ENCODE measurements at regions not wholly inside any gene's neighbourhood (a gene's known extent, or its start where the extent isn't known, plus 50 kb on each side); places are given as distances from the start of the nearest gene placed in this dataset.
A peak's percentile ranks its signal among the peaks of the same experiment; 100 is the strongest.
"Not testable (repeated sequence)": the region's sequence is repeated elsewhere in the genome, so short reads cannot be mapped to it uniquely, and the experiment has no call there.

DNA sequence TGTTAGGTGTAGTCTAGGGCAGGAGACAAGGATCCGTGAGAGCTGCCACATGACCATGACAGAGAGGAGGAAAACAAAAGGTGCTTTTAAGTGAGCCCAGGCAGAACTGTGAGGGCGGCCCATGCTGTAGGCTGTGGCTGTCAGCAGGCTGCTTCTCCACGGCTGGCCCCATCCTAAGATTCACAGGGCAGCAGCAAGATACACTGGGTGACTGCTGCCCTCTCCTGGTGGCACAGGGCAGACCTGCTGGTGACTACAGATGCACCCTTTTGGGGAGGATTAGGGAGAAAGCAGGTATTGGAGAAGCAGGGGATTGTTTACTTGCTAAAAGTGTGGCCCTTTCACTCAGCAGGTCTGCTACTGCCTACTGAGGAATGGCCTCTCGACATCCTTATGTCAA is 112.2 kb upstream of the CCZ1B start:
- H3K4me1 ChIP-seq; H3K27me3 ChIP-seq; intact Hi-C loops (cut with DNase I); H3K4me3 ChIP-seq; ATAC-seq; H3K9me3 ChIP-seq; H3K36me3 ChIP-seq; H3K27ac ChIP-seq; DNase-seq: not testable (repeated sequence)
- TF ChIP-seq, protein P1, sequence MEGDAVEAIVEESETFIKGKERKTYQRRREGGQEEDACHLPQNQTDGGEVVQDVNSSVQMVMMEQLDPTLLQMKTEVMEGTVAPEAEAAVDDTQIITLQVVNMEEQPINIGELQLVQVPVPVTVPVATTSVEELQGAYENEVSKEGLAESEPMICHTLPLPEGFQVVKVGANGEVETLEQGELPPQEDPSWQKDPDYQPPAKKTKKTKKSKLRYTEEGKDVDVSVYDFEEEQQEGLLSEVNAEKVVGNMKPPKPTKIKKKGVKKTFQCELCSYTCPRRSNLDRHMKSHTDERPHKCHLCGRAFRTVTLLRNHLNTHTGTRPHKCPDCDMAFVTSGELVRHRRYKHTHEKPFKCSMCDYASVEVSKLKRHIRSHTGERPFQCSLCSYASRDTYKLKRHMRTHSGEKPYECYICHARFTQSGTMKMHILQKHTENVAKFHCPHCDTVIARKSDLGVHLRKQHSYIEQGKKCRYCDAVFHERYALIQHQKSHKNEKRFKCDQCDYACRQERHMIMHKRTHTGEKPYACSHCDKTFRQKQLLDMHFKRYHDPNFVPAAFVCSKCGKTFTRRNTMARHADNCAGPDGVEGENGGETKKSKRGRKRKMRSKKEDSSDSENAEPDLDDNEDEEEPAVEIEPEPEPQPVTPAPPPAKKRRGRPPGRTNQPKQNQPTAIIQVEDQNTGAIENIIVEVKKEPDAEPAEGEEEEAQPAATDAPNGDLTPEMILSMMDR (IDR thresholded peaks at IDR 0.05) = peak; percentile 23 to 57 (median 54)
- 21% methylated on average over 4 of the region's 4 CpGs for WGBS (ENCODE audit: insufficient coverage, low coverage, low lambda C conversion rate, missing lambda C conversion rate)

DNA sequence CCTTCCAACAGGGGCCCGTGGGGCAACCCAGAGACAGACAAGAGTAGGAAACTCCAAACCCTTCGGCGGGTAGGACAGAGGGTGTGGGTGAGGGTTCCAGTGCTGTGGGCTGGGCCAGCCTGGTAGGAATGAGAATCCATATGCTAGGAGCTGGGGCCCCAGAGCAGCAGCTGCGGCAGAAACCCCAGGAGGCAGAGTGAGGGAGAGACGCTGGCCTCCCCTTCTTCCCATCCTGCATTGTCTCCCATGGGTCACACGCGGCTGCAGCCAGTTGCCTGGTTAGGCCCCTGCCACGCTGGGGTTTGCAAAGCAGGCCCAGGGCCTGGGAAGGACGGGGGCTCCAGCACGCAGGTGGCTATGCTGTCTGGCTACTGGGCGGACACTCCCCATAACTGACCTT is 113.1 kb upstream of the CCZ1B start:
- H3K36me3 ChIP-seq; H3K27ac ChIP-seq; H3K27me3 ChIP-seq; intact Hi-C loops (cut with DNase I); ATAC-seq; H3K4me1 ChIP-seq; H3K9me3 ChIP-seq; H3K4me3 ChIP-seq; DNase-seq: not testable (repeated sequence)
- 82% methylated on average over 2 of the region's 11 CpGs for WGBS (ENCODE audit: insufficient coverage, low coverage, low lambda C conversion rate, missing lambda C conversion rate)

DNA sequence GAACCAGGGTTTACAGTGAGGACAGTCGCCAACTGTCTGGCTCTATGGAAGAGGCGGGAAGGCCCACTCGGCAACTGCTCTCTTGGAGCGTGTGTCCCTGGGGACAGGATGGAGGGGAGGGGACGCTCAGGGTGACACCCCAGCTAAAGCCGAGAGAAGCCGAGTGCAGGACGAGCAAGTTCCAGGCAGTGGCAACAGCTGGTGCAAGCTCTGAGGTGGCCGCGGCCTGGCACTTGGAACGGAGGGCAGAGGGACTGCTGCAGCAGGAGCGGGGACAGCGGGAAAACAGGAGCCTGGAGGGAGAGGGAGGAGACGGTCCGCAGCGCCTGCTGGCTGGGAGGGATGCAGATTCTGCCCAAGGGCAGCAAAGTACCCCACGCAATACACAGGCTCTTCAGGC is 113.8 kb upstream of the CCZ1B start:
- ATAC-seq; H3K4me1 ChIP-seq; H3K36me3 ChIP-seq; H3K27ac ChIP-seq; H3K27me3 ChIP-seq; intact Hi-C loops (cut with DNase I); H3K4me3 ChIP-seq; H3K9me3 ChIP-seq; DNase-seq: not testable (repeated sequence)
- 100% methylated on average over 1 of the region's 17 CpGs for WGBS (ENCODE audit: insufficient coverage, low coverage, low lambda C conversion rate, missing lambda C conversion rate)

DNA sequence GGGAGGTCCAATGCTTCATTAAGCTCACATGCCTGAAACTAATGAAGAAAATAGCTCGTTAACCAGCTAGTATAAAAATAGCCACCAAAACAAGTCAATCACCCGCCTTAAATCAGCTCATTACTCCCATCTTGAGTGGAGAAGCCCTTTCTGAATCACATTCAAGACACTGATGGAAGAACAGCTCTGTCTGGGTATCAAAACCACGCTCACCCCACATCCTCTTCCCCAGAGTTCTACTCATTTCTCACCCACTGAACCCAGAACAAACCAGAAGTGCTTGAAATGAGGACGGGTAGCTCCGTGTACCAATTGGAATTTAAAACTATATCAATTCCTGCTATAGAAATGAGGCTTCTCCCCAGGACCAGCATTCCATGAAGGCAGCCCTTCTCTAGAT is 120.8 kb upstream of the CCZ1B start:
- WGBS (ENCODE audit: insufficient coverage, low coverage, low lambda C conversion rate, missing lambda C conversion rate) = 23% methylated on average over 4 of the region's 5 CpGs
- intact Hi-C loops (cut with DNase I) = not testable (repeated sequence)

DNA sequence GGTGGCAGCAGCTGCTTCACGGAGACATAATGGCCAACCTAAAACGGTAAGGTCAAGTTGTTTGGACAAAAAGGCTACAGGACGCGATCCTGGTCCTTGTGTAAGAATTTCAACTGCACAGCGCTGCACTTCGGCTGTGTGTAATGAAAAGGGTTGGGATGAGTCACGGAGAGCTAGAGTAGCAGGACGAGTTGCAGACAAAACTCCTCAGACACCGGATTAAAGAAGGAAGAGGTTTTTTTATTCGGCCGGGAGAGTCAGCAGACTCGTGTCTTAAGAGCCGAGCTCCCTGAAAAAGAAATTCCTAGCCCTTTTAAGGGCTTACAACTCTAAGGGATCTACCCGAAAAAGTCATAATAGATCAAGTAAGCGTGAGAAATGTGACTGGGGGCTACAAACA is 124.2 kb upstream of the CCZ1B start:
- 56% methylated on average over 15 of the region's 15 CpGs for WGBS (ENCODE audit: insufficient coverage, low coverage, low lambda C conversion rate, missing lambda C conversion rate)
- H3K27ac ChIP-seq; H3K4me3 ChIP-seq; ATAC-seq; DNase-seq; intact Hi-C loops (cut with DNase I); H3K9me3 ChIP-seq; H3K27me3 ChIP-seq; H3K36me3 ChIP-seq; H3K4me1 ChIP-seq: not testable (repeated sequence)

More for the DNA sequence above, 120.8 kb upstream of the CCZ1B start:
- not testable (repeated sequence) for DNase-seq, H3K27ac ChIP-seq, H3K9me3 ChIP-seq, H3K27me3 ChIP-seq, H3K36me3 ChIP-seq, H3K4me1 ChIP-seq, ATAC-seq, H3K4me3 ChIP-seq

DNA sequence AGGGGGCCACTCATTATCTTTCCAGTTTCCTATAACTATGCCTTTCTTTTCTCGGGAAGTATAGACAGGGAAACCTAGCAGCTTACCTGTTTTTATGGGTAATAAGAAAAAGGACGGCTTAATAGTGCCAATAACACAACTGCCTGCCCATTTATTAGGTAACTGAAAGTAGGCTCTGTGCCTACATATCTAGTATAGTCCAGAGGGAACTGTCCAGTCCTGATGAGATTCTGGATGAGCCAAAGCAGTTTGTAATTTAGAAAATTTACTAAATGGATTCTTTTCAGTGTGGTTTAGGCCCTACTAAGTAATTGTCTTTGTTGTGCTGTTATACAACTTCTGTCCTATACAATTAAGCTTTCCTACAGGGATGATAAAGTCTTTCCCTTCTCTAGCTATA is 125.5 kb upstream of the CCZ1B start:
- ATAC-seq; H3K9me3 ChIP-seq; H3K4me3 ChIP-seq; H3K36me3 ChIP-seq; DNase-seq; intact Hi-C loops (cut with DNase I); H3K27ac ChIP-seq; H3K27me3 ChIP-seq; H3K4me1 ChIP-seq: not testable (repeated sequence)
- WGBS (ENCODE audit: insufficient coverage, low coverage, low lambda C conversion rate, missing lambda C conversion rate) = 56% methylated on average over 2 of the region's 2 CpGs

DNA sequence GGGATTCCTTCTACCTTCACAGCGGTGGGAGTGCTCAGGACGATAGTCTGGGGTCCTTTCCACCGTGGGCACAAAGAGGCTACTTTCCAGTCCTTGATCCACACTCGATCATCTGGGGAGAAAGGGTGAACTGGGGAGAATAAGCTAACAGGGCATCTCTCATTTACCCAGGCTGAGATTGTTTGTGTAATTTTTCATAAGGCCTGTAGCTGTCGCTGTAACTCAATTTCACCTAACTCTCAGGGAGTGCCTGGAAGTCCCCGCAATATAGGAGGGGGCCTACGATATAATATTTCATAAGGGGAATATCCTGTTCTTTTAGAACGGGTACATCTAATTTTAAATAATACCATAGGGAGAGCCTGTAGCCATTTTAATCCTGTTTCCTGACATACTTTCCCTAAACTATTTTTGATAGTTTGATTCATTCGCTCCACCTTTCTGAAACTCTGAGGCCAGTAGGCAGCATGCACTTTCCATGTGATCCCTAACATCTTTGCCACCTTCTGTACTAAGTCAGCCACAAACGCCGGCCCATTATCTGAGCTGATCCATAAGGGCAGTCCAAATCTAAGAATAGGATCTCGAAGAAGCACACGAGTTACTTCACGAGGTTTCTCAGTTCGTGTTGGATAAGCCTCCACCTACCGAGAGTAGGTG is 127.2 kb upstream of the CCZ1B start:
- H3K9me3 ChIP-seq; H3K27ac ChIP-seq; H3K27me3 ChIP-seq; H3K4me3 ChIP-seq; DNase-seq; intact Hi-C loops (cut with DNase I); H3K36me3 ChIP-seq; H3K4me1 ChIP-seq; ATAC-seq: not testable (repeated sequence)
- 40% methylated on average over 13 of the region's 16 CpGs for WGBS (ENCODE audit: insufficient coverage, low coverage, low lambda C conversion rate, missing lambda C conversion rate)
- TF ChIP-seq, protein P1 (IDR thresholded peaks at IDR 0.05) = peak in 3 of 4 donors; percentile 37 to 50 (median 46)

DNA sequence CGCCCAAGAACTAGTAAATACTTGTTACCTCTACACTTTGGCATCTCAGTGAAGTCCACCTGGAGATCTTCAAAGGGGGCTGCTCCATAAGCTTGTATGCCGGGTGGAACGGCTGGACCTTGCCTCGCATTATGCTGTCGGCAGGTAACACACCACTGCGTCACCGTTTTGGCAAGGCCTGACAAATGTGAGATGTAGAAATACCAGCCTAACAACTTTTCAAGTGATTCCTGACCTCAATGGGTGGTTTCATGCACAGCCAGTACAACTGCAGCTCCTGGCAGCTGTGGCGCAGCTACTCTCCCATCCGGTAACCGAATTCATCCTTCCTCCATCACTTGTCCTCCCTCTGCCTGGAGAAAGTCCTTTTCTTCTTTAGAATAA is 127.7 kb upstream of the CCZ1B start:
- H3K36me3 ChIP-seq; H3K4me3 ChIP-seq; H3K9me3 ChIP-seq; H3K27me3 ChIP-seq; ATAC-seq; intact Hi-C loops (cut with DNase I); H3K27ac ChIP-seq; H3K4me1 ChIP-seq; DNase-seq: not testable (repeated sequence)
- 50% methylated on average over 1 of the region's 10 CpGs for WGBS (ENCODE audit: insufficient coverage, low coverage, low lambda C conversion rate, missing lambda C conversion rate)

DNA sequence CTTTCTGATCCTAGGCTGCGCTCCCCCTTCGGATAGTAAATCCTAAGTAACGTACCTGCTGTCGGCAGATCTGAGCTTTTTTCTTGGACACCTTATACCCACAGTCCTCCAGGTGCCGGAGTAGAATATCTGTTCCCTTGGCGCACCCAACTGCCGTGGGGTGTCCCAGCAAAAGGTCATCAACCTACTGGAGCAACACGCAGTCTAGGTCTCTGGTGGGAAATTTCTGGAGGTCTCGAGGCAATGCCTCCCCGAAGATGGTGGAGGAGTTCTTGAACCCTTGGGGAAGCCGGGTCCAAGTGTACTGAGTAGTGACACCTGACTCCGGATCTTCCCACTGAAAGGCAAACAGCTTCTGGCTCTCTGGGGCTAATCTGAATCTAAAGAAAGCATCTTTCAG is 129.3 kb upstream of the CCZ1B start:
- WGBS (ENCODE audit: insufficient coverage, low coverage, low lambda C conversion rate, missing lambda C conversion rate) = 95% methylated on average over 4 of the region's 12 CpGs
- H3K27ac ChIP-seq; H3K9me3 ChIP-seq; DNase-seq; H3K4me3 ChIP-seq; H3K27me3 ChIP-seq; H3K36me3 ChIP-seq; intact Hi-C loops (cut with DNase I); H3K4me1 ChIP-seq; ATAC-seq: not testable (repeated sequence)

DNA sequence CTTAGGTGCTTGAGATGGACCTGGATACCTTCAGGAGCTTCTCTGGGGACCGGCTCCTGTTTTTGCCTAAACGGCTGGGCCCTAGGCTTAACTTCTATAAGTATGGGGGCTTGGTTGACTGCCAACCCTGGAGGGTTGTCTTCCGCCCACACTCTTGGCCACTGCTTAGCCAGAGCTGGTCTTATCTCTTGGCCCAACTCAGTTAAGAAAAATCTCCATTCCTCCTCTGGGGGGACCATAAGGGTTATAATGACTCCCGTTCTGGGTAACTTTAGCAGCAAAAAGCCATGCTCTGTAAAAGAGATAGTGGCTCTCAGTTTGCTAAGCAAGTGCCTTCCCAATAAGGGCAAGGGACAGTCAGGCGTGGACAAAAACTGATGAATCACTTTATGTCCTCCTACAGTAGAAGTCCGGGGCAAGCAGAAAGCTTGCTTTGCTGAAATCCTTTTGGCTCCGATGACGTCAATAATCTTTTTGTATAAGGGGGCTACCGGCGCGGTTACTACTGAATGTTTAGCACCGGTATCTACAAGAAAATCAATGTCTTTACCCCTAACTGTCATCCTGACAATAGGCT is 130.0 kb upstream of the CCZ1B start:
- H3K4me1 ChIP-seq; DNase-seq; H3K27ac ChIP-seq; ATAC-seq; H3K9me3 ChIP-seq; intact Hi-C loops (cut with DNase I); H3K4me3 ChIP-seq; H3K27me3 ChIP-seq; H3K36me3 ChIP-seq: not testable (repeated sequence)
- 82% methylated on average over 2 of the region's 12 CpGs for WGBS (ENCODE audit: insufficient coverage, low coverage, low lambda C conversion rate, missing lambda C conversion rate)

All from right lobe of liver (tissue), 6 donors.